Hippocampal formation (tissue), 2 donors: ENCODE measurements at regions not wholly inside any gene's neighbourhood (a gene's known extent, or its start where the extent isn't known, plus 50 kb on each side); places are given as distances from the start of the nearest gene placed in this dataset.

Experiments used
- DNase-seq, 2 donors: peaks; one replicate each; lab custom pipeline; 2025; lab: John Stamatoyannopoulos, UW

DNA sequence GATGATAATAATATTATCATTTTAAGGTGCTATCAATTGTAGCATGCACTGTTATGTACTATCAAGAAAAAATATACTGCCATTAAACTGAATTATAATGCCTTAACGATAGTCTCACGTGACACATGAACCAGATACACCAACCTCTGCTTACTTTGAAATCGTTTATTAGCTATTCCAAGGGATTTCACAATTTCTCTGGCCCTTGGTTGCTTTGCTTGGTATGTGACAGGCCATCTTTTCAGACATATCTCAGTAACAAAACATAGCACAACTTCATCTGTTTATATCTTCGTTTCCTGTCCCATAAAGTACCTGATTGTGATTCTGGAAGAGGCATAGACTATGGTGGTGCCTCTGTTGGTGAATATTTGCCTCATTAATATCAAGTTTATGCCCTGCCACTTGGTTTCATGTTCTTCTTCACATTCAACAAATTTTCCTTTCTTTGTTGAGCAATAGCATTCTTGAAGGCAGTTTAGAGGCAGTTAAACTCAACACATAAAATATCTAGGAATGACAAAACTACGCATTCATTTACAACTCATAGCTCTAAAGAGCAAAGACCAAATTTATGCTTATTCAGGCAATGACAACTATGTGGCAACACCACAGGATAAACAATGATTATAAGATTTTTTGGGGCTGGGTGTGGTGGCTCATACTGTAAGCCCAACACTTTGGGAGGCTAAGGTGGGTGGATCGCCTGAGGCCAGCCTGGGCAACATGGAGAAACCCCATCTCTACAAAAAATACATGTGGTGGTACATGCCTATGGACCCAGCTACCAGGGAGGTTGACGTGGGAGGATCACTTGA, 84.3 kb downstream of the MCFD2 start:
- no peak for DNase-seq

DNA sequence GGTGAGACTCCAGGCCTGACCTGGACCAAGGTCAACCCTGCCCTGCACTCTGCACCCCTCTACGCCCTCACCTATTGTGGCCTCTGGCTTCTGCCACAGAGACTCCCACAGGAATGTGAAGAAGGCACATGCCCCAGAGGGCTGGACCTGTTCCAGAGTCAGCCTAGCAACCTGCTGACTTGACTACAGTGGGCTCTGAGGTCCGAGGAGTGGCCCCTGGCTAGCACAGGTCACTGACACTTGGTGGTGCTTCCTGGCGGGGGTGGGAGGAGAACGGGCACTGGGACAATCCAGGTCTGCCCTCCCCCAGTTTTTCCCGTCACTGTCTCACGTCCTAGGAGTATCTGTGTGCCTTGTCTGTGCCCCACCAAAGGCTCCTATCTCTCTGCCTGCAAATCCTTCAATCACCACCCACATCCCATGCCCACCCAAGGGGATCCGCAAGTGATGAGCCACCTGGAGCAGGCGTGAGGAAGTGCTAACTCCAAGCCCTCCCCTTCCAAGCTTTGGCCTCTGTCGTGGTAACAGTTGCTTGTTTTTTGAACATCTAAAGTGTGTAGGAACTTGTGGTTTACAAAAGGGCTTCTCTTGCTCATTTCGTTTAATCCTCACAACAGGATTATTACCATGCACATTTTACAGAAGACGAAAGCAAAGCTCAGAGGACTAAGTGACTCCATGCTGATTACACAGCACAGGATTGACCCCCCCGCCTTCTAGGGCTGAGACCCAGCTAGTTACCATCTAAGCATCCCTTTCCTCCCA, 86.2 kb downstream of the MCFD2 start:
- no peak for DNase-seq

DNA sequence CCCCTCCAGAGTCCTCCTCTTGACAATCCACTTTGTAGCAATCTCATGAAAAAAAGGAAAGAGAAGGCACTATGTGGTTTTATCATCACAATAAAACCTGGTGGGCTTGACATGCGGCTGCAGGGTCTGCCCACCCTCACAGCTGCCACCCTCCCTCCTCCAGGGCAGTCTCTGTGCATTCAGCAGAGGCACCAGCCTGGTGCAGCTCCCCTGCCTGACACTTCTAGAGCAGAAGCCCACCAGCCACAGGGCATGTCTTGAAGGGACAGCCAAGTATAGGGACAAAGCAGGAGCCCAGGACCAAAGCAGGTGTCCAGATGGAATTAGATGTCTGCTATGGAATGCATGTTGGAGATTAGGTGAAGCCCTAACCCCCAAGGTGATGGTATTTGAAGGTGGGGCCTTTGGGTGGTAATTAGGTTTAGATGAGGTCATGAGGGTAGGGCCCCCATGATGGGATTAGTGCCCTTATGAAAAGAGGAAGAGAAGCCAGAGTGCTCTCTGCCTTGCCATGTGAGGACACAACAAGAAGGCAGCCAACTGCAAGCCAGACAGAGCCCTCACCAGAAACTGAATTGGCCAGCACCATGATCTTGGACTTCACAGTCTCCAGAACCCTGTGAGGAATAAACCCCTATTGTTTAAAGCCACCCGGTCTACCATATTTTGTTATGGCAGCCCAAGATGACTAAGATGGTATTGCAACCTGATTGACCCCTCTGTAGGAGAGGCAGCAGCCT, 86.9 kb downstream of the MCFD2 start:
- no peak for DNase-seq

DNA sequence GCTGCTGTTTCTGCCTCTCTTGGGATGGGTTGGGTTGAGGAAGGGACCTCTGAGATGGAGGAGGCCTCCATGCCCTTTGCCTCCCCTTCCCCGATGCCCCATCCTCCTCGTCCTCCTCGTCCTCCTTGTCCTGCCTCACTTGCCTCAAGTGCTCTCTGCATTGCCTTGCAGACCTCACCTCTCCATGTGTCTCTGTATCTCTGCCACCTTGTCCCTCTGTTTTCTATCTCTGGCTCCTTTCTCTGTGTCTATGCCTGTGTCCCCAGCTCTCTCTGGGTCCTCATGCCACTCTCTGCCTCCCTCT, 87.5 kb downstream of the MCFD2 start:
- no peak for DNase-seq

DNA sequence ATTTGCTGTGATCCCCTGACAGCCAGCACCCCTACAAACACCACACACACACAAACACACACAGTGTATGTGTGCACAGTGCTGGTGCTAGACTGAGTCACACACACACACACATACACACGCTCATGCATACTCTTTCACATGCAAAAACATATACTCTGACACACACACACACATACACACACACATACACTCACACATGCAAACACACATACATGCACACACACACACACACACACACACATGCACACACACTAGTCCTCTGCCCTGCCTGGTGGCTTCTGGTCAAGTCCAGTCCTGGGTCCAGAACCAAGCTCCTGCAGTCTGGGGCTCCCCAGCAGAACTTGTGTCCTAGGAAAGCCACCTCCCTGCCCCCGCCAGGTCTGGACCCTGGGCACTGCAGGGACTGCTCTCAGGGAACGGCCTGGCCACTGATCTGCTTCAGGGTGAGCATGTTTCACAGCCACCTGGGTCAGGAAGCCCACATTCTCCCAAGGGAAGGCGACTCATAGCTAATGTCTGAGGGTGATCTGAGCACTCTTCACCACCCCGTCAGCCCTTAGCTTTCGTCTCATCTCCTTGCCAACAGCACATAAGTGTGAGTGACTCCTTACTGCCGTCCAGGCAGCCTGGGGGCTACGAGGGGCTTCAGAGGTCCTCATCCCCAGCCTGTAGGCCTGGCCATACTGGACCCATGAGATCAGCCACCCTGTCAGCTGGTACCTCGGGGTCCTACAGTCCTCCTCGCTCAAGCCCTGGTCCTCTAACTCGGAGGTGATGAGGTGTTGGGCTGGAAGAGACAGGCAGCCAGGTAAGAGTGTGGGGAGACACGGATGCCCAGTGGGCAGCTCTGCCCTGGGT, 88.1 kb downstream of the MCFD2 start:
- no peak for DNase-seq

DNA sequence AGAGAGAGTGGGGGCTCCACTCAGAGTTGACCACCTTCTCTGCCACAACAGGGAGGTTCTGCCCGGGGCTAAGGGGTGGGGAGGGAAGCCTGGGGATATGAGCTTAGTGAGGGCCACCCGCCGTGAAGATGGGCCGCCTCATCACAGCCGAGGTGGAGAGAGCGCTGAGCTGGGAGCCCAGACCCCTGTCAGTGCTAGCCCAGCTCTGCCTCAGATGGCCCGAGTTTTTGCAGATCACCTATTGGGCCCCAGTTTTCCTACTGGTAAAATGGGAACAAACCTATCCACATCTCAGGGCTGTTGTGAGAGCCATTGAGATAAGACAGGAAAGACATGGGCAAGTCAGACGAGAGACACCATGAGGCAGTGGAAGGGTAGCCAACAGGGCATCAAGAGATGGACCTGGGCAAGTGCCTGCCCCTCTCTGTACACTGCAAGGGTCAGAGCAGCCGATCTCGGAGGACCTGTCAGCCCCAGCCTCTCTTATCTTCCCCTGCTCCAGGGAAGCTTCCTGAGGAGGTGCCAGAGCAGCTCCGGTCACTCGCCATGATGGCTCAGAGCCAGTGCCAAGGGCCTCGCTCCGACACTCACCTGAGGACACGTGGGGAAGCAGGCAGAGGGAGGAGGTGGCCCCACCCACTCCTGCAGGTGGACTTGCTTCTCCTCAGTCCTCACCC, 88.9 kb downstream of the MCFD2 start:
- no peak for DNase-seq

DNA sequence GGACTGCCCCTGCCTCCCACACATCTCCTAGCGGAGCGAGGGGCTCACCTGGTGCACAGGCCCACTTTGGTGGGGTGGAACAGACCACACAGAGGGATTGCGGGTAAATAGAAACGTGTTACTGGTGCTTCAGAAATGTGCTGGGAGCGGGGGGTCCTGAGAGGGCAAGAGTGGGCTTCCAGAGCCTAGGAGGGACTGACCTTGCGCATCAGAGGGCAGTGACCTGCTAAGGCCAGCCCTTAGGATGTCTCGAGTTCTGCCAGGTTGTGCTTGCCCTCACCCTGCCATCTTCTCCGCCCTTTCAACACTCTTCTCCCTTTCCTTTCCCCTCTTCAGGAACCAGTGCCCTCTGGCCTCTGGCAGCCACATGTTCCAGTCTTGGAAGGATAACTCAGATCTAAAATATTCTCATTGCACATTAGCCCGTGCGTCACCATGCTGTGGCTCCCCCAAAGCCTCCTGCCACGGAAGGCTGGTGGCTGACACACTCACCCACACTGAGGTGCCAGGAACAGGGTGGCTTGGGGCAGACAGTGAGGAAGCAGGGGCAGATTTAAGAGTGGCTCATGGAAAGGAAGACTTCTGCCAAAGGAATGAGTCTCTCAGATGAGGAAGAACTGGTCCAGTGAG, 89.6 kb downstream of the MCFD2 start:
- no peak for DNase-seq

DNA sequence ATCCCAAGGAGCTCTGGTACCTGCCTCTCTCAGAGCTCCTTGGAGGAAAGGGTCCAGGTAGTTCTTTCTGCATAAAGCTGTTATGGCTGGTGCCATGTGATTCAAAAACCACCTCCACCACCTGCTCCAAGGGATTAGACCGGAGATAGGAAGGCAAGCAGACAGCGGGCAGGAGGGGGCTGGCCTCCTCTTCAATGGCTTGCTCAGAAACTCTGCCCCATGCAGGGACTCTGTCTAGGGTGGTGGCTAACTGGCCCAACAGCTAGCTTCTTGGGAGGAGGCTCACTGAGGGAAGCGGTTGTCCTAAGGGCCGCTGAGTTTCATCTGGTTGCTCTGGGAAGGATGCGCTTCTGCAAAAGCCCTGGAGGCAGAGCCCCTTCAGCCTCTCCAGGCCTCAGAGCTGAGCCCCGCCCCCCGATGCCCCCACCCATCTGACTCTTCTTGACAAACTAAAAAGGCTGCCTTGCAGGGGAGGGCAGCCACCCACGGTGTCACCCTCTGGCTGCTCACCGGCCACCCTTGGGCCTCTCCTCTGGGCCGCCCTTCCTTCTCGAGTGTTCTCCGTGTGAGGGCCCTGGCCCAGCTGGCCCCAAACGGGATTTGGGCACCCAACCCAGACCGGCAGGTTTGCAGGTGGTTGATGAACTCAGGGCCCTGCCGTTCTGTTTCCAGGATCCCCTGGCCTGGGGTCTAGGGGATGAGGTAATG, 90.2 kb downstream of the MCFD2 start:
- no peak for DNase-seq

DNA sequence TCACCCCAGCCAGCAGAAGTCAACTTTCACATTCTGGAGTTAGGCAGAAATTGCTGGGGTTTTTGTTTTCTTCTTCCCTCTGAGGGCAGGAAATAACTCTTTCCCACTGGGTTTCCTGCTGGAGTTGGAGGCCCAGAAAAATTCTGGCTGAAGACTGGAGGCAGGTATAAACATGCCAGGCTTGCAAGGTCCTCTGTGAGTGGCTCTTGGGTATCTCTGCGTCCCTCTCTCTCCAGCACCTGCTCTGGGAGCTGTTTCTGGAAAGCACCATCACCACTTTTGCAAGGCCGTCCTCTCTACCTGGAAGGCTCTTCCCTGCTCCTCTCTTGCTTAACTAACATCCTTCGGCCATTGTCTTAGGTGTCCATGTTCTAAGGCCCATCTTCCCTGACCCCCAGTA, 91.0 kb downstream of the MCFD2 start:
- DNase-seq, result no peak

DNA sequence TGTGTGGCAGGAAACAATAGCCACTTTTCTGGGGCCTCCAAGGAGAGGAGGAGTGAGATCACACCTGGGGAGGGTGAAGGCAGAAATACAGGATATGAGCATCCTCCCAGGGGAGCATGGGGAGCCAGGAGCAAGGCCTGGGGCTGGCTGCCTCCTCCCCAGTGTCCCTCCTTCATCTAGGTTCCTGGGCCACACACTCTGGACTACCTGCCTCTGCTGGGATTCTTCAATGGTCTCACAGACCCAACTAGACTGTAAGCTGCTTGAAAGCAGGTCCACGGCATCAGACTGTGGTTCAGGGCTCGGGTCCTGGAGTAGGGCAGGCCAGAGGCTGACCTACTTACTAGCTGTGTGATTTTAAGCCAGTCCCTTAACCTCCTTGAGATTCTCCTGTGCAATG, 94.0 kb downstream of the MCFD2 start:
- DNase-seq, result no peak

DNA sequence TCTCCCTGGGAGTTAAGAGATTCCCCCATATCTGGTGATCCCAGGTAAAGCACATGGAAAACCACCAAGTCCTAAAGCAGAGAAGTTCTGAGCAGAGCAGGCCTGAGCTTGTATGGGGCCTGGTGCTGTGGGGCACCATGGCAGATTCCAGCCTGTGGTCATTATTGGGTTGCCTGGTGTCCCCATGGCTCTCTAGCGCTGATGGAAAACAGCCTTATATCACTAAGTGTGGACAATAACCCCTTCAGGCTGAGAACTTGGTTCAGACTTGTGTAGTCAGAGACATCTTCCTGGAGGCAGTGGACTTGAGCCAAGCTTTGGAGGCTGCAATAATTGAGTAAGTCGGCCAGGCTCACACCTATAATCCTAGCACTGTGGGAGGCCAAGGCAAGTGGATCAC, 96.8 kb downstream of the MCFD2 start:
- DNase-seq, result no peak

DNA sequence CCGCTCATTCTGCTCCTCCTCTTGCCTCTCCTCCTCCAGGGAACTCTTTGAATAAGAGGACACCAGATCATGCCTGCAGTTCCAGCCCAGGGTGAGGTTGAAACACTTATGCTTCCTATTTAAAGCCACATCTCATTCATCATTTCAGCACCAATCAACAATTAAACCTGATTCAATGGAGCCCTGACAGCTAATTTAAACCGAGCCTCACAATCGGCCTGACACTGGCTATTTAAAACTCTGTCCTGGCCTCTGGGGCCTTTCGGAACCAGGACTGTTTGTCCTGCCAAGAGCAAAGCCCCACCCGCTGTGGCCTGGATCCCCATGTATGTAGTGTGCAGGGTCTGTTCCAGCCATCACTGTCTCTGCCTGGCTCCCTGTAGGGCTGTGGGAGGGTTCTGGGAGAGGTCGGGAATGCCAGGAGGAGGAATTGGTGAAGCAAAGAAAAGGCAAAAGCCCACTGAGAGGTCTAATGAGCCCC, 97.4 kb downstream of the MCFD2 start:
- no peak for DNase-seq

DNA sequence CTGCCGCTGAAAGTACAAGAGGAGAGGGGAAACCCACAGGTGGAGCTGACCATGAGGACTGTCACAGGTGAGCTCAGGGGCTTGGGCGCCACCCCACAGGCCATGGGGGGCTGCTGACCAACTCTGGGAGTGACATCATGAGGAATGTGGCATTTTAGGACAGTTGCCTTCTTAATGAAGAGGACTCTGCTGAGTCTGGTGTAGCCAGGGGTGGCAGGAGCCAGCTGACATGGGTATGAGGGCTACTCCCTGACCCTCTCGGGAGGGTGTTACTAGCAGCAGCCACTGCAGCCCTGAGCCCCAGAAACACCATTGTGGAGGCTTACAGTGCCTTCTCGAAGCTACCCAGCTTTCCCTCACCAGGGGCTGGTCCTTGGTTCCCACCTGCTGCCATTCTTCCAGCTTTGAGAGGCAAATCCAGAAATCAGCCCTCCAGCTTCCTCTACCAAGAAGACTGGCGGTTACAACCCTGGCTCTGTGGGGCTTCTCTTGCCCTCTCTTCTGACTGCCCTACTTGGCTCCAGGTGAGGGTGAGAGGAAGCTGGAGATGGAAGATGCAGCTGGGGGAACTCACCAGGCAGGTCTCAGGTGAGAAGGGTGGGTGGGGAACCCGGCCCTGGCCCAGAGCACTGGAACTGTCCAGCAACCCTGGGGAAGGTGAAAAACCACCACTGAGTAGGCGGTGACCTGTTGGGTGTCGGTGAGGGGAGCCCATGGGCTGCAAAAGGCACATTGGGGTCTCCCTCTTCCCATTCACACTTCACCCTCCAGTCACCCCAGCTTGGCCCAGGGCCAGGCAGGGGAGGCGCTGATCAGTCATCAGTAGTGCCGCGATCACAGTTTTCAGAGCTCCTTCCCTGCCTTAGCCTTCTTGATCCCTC, 98.5 kb downstream of the MCFD2 start:
- no peak for DNase-seq

DNA sequence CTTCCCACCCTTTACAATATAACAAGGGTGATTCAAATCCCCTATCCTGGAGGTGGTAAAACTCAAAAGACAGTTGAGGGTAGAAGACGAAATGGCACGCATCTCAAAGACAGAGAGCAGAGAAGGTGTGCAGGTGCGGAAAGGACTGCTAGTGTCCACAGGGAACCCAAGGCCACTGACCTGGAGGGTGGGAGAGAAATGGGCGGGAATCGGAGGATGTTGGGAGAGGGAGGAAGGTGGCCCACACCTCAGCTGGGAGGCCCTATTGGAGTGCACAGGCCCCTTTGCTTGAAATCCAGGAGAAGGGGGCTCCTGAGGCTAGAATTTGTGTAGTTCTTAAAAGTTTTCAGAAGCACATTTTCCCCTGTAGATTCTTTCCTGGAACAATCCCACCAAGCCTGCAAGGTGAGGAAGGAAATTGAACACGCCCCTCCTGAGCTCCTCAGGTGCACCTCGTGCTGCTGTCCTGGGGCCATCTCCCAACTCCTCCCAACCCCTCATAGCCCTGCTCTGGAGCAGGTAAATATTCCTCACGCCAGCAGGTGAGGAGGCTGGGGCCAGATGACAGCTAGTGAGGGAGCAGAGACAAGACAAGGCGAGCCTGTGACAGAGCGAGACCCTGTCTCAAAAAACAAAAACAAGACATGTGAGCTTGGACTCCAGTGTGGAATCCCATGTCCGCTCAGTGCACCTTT, 99.3 kb downstream of the MCFD2 start:
- no peak for DNase-seq

DNA sequence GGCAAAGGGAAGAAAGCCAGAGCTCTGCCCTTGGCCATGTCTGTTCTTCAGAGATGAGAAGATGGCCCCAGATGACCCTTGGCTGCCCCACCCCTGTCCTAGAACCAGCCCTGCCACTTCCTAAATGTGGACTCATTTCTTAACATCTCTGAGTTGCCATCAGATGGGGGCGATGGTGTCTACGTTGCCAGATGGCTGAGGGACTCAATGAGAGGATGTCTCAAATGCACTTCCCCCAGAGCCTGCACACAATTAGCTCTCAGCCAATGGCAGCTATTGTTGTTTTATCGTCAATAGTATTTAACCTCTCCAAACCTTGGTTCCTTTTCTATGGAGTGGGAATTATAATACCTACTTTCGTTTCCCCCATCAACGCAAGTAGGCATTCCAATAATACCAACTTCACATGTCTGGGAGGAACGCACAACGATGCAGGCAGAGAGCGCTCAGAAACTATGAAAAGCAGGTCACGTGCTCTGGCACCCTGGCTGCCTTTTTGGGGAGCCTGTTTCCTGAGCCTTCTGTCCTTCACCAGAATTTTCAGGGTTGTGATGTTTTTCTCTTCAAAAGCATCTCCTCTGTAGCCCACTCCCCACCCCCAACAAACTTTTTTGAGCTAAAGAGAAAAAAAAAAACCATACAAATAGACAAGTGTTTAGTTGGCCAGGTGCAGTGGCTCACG, 100.3 kb downstream of the MCFD2 start:
- no peak for DNase-seq

DNA sequence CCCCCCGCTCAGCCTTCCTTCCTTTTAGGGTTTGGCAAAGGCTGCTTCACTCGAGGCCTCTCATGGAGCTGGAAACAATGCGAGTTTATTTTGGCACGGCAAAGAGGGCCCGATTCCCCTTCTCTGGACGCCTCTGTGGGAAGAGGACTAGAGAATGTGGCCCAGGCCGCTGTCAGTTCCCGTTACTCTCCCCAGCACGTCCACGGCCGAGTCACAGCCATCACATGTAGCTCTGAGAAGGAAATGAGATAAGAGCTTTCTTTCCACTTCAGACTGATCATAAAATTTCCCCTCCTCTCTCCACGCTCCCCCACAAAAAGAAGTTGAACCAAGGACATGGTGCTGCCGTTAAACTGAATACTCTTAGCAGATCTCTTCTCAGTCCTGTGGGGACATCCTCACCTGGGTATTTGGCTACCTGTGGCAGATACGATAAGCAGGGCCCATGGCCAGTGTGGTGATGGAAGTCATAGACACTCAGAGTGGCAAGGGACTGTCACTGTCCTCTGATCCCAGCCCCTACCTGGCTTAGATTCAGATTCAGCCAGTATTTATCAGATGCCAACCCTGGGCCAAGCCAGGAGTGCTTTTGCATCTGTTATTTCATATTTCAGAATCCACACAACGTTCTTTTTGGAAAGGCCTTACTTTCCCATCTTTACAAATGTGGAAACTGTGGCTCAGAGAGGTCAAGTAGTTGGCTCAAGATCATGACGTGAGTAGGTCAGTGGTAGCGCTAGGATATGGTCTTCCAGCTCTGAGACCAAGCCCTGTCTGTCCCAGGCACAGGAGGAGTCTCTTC, 101.2 kb downstream of the MCFD2 start:
- no peak for DNase-seq

DNA sequence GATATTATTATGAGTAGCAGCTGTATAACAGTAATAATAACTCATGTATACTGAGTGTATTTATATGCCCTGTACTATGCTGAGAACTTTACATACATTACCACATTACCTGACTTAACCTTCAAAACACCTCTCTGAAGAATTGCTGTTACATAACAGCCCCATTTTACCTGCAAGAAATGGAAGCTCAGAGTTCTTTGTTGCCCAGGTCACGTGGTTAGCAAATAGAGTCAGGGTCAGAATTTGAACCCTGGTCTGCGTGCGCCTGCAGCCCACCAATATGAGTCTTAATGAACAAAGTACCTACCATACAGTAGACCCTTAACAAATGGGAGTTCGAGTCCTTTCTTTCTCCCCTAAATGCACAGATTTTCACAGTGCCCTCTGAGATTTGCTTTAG, 101.9 kb downstream of the MCFD2 start:
- no peak for DNase-seq
